ENCODE measurements at regions not wholly inside any gene's neighbourhood (a gene's known extent, or its start where the extent isn't known, plus 50 kb on each side); places are given as distances from the start of the nearest gene placed in this dataset.

DNA sequence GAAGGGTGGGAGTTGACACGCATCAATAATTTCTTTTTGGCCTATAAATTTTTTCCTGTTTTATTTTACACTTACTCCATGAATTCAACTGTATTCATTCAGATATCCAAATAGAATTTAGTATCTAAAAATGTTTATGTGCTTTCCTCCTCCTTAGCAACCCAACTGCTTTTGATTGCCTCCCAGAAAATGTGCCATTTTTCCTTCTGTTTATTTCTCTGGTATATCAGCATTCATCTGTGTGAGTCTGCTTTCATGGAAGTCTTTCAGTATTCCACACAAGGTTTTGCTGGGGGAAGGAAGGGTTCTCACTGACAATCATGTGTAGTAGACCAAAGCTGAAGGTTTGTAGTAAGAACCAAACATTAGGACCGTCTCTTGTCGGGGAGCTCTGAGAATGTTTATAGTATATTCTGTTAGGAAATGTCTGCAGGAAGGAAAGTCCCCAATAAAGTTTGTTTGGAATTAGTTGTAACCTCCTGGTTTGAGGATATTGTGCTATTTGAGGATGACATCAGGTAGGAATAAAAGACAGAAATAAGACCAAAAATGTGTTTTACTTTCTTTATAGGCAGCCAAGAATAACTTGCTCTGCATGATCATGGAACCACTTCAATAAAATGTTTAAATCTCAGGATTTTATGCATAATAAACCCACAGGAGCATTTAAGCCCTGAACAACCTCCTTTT is 673.6 kb upstream of the INTU start:
- ATAC-seq (no peak), DNase-seq (no peak)
- Histone ChIP-seq H3K27ac (no peak overlapping the region), H3K36me3 (ENCODE audit: insufficient read depth in 1 of 2, low read depth in 1 of 2) (no peaks in the 10 kb centered on the region), H3K9me3 (no peaks in the 10 kb centered on the region), H3K27me3 (ENCODE audit: insufficient read depth in 3 of 3, low read length in 2 of 3) (no peaks in the 10 kb centered on the region), H3K4me3 (no peak overlapping the region), H3K4me1 (no peaks in the 10 kb centered on the region)
- 81 to 86% (median 83%) methylated on average over 3 of the region's 3 CpGs for WGBS, 3 donors
- TF ChIP-seq, protein P1, sequence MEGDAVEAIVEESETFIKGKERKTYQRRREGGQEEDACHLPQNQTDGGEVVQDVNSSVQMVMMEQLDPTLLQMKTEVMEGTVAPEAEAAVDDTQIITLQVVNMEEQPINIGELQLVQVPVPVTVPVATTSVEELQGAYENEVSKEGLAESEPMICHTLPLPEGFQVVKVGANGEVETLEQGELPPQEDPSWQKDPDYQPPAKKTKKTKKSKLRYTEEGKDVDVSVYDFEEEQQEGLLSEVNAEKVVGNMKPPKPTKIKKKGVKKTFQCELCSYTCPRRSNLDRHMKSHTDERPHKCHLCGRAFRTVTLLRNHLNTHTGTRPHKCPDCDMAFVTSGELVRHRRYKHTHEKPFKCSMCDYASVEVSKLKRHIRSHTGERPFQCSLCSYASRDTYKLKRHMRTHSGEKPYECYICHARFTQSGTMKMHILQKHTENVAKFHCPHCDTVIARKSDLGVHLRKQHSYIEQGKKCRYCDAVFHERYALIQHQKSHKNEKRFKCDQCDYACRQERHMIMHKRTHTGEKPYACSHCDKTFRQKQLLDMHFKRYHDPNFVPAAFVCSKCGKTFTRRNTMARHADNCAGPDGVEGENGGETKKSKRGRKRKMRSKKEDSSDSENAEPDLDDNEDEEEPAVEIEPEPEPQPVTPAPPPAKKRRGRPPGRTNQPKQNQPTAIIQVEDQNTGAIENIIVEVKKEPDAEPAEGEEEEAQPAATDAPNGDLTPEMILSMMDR (IDR thresholded peaks at IDR 0.05), result no peak
- intact Hi-C loops (cut with DNase I), result no loop called here

DNA sequence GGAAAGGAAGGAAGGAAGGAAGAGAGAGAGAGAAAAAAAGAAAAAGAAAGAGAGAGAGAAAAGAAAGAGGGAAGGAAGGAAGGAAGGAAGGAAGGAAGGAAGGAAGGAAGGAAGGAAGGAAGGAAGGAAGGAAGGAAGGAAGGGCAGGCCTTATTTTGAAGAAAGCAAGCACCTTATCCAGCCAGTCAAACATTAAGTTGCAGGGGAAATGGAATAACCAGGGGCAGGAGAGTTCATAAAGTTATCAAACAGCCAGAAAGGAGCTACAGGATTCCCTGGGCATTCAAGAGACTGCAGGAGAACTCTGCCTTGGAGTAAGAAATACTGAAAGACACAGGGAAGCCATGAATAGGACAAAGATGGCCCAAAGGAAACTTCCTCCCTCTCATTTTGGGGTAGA is 672.0 kb upstream of the INTU start:
- Histone ChIP-seq H3K4me3 (no peak overlapping the region), H3K4me1 (no peaks in the 10 kb centered on the region), H3K27me3 (ENCODE audit: insufficient read depth in 3 of 3, low read length in 2 of 3) (no peaks in the 10 kb centered on the region), H3K36me3 (ENCODE audit: insufficient read depth in 1 of 2, low read depth in 1 of 2) (no peaks in the 10 kb centered on the region), H3K27ac (no peak overlapping the region), H3K9me3 (no peaks in the 10 kb centered on the region)
- no peak for ATAC-seq
- DNase-seq, result no peak
- TF ChIP-seq, protein P1 (IDR thresholded peaks at IDR 0.05), result no peak
- intact Hi-C loops (cut with DNase I), result no loop called here

DNA sequence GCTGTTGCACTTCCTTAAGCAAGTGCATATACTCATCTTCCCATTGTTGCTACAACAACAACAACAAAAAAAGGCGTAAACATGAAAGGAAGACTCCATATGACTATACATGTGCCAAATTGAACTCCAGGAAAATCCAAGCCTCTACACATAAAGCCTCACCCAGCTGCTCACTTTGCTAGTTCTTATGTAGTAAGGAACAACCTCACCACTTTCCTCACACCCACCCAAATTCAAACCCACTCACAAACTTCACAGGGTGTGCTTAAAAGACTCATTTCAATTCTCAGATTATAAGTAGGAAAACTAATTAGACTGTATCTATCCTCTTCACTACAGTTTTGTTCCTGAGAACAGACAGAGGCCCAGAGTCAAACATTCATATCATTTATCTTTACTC is 671.1 kb upstream of the INTU start:
- TF ChIP-seq, protein P1 (IDR thresholded peaks at IDR 0.05), result no peak
- H3K4me3 ChIP-seq, result no peak overlapping the region
- H3K27ac ChIP-seq, result no peak overlapping the region
- H3K27me3 ChIP-seq (ENCODE audit: insufficient read depth in 3 of 3, low read length in 2 of 3), result no peaks in the 10 kb centered on the region
- intact Hi-C loops (cut with DNase I), result no loop called here
- no peak for DNase-seq
- no peaks in the 10 kb centered on the region for H3K9me3 ChIP-seq
- no peak for ATAC-seq
- H3K4me1 ChIP-seq, result no peaks in the 10 kb centered on the region
- H3K36me3 ChIP-seq (ENCODE audit: insufficient read depth in 1 of 2, low read depth in 1 of 2), result no peaks in the 10 kb centered on the region
- WGBS, 3 donors, result 74 to 94% (median 92%) methylated on average over 1 of the region's 1 CpG

DNA sequence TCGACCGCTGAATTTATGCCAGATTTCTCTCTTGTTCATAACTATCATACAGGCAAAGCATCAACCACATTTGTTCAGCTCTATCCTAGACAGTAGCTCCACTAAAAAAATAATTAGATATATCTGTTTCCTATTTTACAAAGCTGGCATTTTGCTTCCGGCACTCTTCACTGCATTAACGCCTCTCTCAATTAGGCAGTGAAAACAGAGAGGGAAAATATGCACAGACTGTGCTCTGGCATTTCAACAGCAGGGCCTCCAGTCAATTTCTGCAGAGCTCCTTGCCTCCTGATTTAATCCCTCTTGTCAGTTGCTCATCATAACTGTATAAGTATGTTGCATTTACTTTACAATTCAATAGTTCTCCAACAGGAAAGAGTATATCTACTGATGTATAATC is 666.9 kb upstream of the INTU start:
- no peak for ATAC-seq
- intact Hi-C loops (cut with DNase I), result no loop called here
- WGBS, 3 donors, result 61 to 74% (median 66%) methylated on average over 4 of the region's 4 CpGs

More for the DNA sequence above, 666.9 kb upstream of the INTU start:
- no peak for DNase-seq
- no peak overlapping the region for H3K4me3 ChIP-seq
- H3K27me3 ChIP-seq (ENCODE audit: insufficient read depth in 3 of 3, low read length in 2 of 3), result no peaks in the 10 kb centered on the region
- no peak overlapping the region for H3K27ac ChIP-seq
- TF ChIP-seq, protein P1 (IDR thresholded peaks at IDR 0.05), result no peak
- H3K4me1 ChIP-seq, result no peaks in the 10 kb centered on the region
- no peaks in the 10 kb centered on the region for H3K36me3 ChIP-seq (ENCODE audit: insufficient read depth in 1 of 2, low read depth in 1 of 2)
- H3K9me3 ChIP-seq, result no peaks in the 10 kb centered on the region

Measured in psoas muscle (tissue), 7 donors.